ENCODE measurements at regions not wholly inside any gene's neighbourhood (a gene's known extent, or its start where the extent isn't known, plus 50 kb on each side); places are given as distances from the start of the nearest gene placed in this dataset.

DNA sequence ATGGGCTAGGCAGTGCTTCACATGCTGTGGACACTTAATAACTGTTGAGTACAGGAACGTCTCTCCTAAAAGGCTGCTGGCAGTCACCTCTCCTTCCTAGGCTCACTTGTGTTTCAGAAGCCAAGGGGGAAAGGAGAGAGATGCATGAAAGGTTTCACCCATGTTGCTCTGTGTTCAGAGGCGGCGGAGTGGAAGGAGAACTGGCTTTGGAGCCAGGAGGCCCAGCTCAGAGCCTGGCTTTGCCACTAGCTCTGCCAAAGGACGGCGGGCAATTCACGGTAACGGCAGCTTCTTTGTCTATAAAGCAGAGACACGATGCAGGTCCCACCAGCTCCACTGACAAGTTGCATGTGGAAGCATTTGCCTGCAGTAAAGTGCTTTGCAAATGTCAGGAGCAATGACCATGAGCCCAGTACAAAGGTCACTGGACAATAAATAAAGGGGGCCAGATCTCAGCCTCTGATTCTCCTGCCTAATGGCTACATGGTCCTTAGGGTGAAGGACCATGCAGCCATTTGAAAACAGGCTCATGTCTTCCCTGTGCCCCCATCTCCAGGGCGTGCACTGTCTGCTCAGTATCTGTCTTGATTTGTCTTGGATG lies 171.7 kb upstream of the TLE3 start:
- TF ChIP-seq, protein P1, sequence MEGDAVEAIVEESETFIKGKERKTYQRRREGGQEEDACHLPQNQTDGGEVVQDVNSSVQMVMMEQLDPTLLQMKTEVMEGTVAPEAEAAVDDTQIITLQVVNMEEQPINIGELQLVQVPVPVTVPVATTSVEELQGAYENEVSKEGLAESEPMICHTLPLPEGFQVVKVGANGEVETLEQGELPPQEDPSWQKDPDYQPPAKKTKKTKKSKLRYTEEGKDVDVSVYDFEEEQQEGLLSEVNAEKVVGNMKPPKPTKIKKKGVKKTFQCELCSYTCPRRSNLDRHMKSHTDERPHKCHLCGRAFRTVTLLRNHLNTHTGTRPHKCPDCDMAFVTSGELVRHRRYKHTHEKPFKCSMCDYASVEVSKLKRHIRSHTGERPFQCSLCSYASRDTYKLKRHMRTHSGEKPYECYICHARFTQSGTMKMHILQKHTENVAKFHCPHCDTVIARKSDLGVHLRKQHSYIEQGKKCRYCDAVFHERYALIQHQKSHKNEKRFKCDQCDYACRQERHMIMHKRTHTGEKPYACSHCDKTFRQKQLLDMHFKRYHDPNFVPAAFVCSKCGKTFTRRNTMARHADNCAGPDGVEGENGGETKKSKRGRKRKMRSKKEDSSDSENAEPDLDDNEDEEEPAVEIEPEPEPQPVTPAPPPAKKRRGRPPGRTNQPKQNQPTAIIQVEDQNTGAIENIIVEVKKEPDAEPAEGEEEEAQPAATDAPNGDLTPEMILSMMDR (conservative IDR thresholded peaks at IDR 0.05; ENCODE audit: low read length), result no peak
- TF ChIP-seq EZH2phosphoT487 (IDR thresholded peaks at IDR 0.05; ENCODE audit: borderline replicate concordance, low read depth, low read length), result no peak

All from OCI-LY7 (cell line).